ENCODE measurements at regions not wholly inside any gene's neighbourhood (a gene's known extent, or its start where the extent isn't known, plus 50 kb on each side); places are given as distances from the start of the nearest gene placed in this dataset.
"Not testable (repeated sequence)": the region's sequence is repeated elsewhere in the genome, so short reads cannot be mapped to it uniquely, and the experiment has no call there.

DNA sequence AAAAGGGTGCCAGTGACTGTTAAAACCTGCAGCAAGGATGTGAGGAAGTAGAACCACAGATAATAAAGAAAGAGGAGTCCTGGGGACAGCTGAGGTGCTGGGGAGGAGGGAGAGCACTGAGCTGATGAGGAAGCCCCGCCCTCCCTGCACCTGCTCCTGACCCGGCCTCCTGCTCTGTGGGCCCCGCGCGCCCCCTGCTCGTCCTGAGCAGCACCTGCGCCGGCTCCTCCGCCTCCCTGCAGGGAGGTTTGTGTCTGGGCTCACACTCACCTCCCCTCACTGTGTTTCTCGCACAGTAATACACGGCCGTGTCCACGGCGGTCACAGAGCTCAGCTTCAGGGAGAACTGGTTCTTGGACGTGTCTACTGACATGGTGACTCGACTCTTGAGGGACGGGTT is 797.6 kb downstream of the TMEM121 start:
- H3K9me3 ChIP-seq (ENCODE audit: insufficient read depth in 2 of 2, low read depth in 1 of 2, low read length in 1 of 2), result peaks cover 54 to 83% of the 10 kb centered on the region in 2 experiments
- H3K23me2 ChIP-seq (ENCODE audit: low read depth, low read length); H4K8ac ChIP-seq (ENCODE audit: extremely low read depth, insufficient read depth, low read length); H2AFZ ChIP-seq (ENCODE audit: low read length); DNase-seq (ENCODE audit: low read depth in 1 of 2, low spot score in 2 of 2); H4K5ac ChIP-seq (ENCODE audit: insufficient read length, low read depth, low read length); H4K20me1 ChIP-seq (replicated peaks in 1 of 2; ENCODE audit: control insufficient read depth in 1 of 2, insufficient read depth in 2 of 2, low read length in 2 of 2); H3K18ac ChIP-seq (ENCODE audit: extremely low read depth, low read length); H3K27me3 ChIP-seq (replicated peaks in 1 of 4; ENCODE audit: control insufficient read depth in 3 of 4, extremely low read depth in 1 of 4, insufficient read depth in 3 of 4, low read length in 3 of 4); POLR2A ChIA-PET (ENCODE audit: partially characterized antibody); FAIRE-seq; H3K4ac ChIP-seq (replicated peaks; ENCODE audit: insufficient read length, low read depth, low read length); H3K4me1 ChIP-seq (replicated peaks in 1 of 4; ENCODE audit: control insufficient read depth in 3 of 4, insufficient read depth in 4 of 4, low read length in 3 of 4); H2BK12ac ChIP-seq (ENCODE audit: low read depth, low read length); H2BK5ac ChIP-seq (ENCODE audit: low read depth, low read length); H2AK5ac ChIP-seq (ENCODE audit: low read depth, low read length); H3K4me3 ChIP-seq (ENCODE audit: extremely low read depth in 1 of 4, insufficient read depth in 2 of 4, low read depth in 3 of 4, low read length in 4 of 4); H3K23ac ChIP-seq (ENCODE audit: insufficient read length); H3K4me2 ChIP-seq (ENCODE audit: insufficient read depth in 1 of 2, low read depth in 2 of 2, low read length in 2 of 2); H3K79me1 ChIP-seq (ENCODE audit: low read depth, low read length); H2BK20ac ChIP-seq (ENCODE audit: low read length); H3K56ac ChIP-seq (replicated peaks; ENCODE audit: insufficient read length, low read depth, low read length); H3K79me2 ChIP-seq (ENCODE audit: control insufficient read depth in 1 of 2, insufficient read depth in 2 of 2, low read length in 2 of 2); H2BK15ac ChIP-seq (ENCODE audit: low read length); H4K91ac ChIP-seq (replicated peaks; ENCODE audit: insufficient read length, low read length); H3K14ac ChIP-seq (ENCODE audit: insufficient read length); H3K27ac ChIP-seq (ENCODE audit: low read depth, low read length); H3K36me3 ChIP-seq (ENCODE audit: control insufficient read depth in 2 of 4, insufficient read depth in 4 of 4, low read length in 3 of 4); CTCF ChIA-PET (ENCODE audit: partially characterized antibody); H2BK120ac ChIP-seq (replicated peaks; ENCODE audit: low read depth, low read length); H3K9ac ChIP-seq (replicated peaks in 1 of 4; ENCODE audit: extremely low read depth in 1 of 4, low read depth in 3 of 4, low read length in 3 of 4): not testable (repeated sequence)
- WGBS, 2 experiments (ENCODE audit: extremely low coverage in 1 of 2, insufficient coverage in 1 of 2, insufficient read length in 1 of 2, insufficient replicate concordance in 2 of 2, low coverage in 1 of 2, low lambda C conversion rate in 2 of 2, missing lambda C conversion rate in 1 of 2), result 91% methylated on average over 11 of the region's 17 CpGs; no CpG with 5 or more reads in 1 of the 2 experiments

Measured in H1 (cell line).